Loucy (cell line): ENCODE measurements at regions not wholly inside any gene's neighbourhood (a gene's known extent, or its start where the extent isn't known, plus 50 kb on each side); places are given as distances from the start of the nearest gene placed in this dataset.

Experiments used
- H2AFZ ChIP-seq: fragments of 200-600 bp; sonication (generic); 2 replicates; pipeline ENCODE4 v1.6.0; 2016; ENCODE audit warnings: antibody characterized with exemption, mild to moderate bottlenecking, low read length, moderate library complexity
- H3F3A ChIP-seq: fragments of 200-600 bp; 2 replicates; pipeline ENCODE4 v1.6.0; 2016; ENCODE audit warnings: antibody characterized with exemption, low read depth, mild to moderate bottlenecking
- H3K27me3 ChIP-seq: fragments of 200-600 bp; sonication (generic); 2 replicates; pipeline ENCODE4 v1.6.1; 2014; ENCODE audit warnings: low read length, mild to moderate bottlenecking; ENCODE audit not compliant: insufficient read depth, poor library complexity, severe bottlenecking
- H3K36me3 ChIP-seq: fragments of 200-600 bp; sonication (generic); 2 replicates; pipeline ENCODE4 v1.6.1; 2016; ENCODE audit warnings: low read length; ENCODE audit not compliant: insufficient read depth
- H3K4me1 ChIP-seq: fragments of 200-600 bp; sonication (generic); 2 replicates; pipeline ENCODE4 v1.5.1; 2014; ENCODE audit warnings: low read length, mild to moderate bottlenecking; ENCODE audit not compliant: insufficient read depth, poor library complexity, severe bottlenecking
- H3K4me2 ChIP-seq: fragments of 200-600 bp; sonication (generic); 2 replicates; pipeline ENCODE4 v1.6.0; 2014; ENCODE audit warnings: antibody characterized with exemption, low read length, low read depth, mild to moderate bottlenecking; ENCODE audit not compliant: poor library complexity, severe bottlenecking
- H3K4me3 ChIP-seq: fragments of 200-600 bp; sonication (generic); 2 replicates; pipeline ENCODE4 v1.5.1; 2014; ENCODE audit warnings: low read length, mild to moderate bottlenecking, mixed read lengths; ENCODE audit not compliant: poor library complexity, severe bottlenecking
- H3K79me2 ChIP-seq: fragments of 200-600 bp; sonication (generic); 2 replicates; pipeline ENCODE4 v1.6.1; 2014; ENCODE audit warnings: low read length; ENCODE audit not compliant: insufficient read depth
- H3K9ac ChIP-seq: fragments of 200-600 bp; sonication (generic); 2 replicates; pipeline ENCODE4 v1.6.0; 2014; ENCODE audit warnings: mild to moderate bottlenecking, low read depth, low read length, moderate library complexity; ENCODE audit not compliant: poor library complexity, severe bottlenecking
- H3K9me2 ChIP-seq: fragments of 200-600 bp; sonication (generic); replicated peaks from 2 replicates; pipeline ENCODE4 v1.6.1; 2016; ENCODE audit warnings: low read depth, low read length, mixed read lengths
- H3K9me3 ChIP-seq: fragments of 200-600 bp; sonication (generic); 2 replicates; pipeline ENCODE4 v1.6.1; 2014; ENCODE audit warnings: mild to moderate bottlenecking, antibody characterized with exemption, low read length, low read depth; ENCODE audit not compliant: insufficient read depth
- H4K20me1 ChIP-seq: fragments of 200-600 bp; sonication (generic); 2 replicates; pipeline ENCODE4 v1.6.0; 2014; ENCODE audit warnings: antibody characterized with exemption, low read length, mild to moderate bottlenecking; ENCODE audit not compliant: insufficient read depth, poor library complexity, severe bottlenecking
- EZH2phosphoT487 ChIP-seq: fragments of 200-600 bp; IDR thresholded peaks from 2 replicates; pipeline ENCODE4 v1.6.1; 2018; ENCODE audit warnings: antibody characterized with exemption, mild to moderate bottlenecking, moderate library complexity, borderline replicate concordance
- TF ChIP-seq, protein P1 (sequence below): fragments of 200-600 bp; sonication (generic); conservative IDR thresholded peaks from 2 replicates; pipeline ENCODE4 v1.5.1; 2014; ENCODE audit warnings: mild to moderate bottlenecking, antibody characterized with exemption, low read length

DNA sequence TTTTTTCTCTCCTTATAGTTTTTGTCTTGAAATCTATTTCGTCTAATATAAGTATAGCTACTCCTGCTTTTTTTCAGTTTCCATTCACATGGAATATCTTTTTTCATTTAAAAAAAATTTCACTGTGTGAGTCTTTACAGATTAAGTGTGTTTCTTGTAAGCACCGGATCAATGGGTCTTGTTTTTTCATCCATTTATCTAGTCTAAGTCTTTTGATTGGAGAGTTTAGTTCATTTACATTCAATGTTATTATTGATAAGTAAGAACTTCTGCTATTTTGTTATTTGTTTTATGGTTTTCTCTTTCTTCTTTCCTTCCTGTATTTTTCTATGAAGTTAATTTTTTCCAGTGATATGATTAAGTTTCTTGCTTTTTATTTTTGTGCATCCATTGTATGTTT lies 216.7 kb upstream of the CNTNAP2 start:
- no peaks in the 10 kb centered on the region for H3K4me1 ChIP-seq
- no peak overlapping the region for H3K4me3 ChIP-seq
- no peaks in the 10 kb centered on the region for H4K20me1 ChIP-seq
- H3K9ac ChIP-seq = no peak overlapping the region
- no peak overlapping the region for H3K4me2 ChIP-seq
- H3K9me2 ChIP-seq = no peaks in the 10 kb centered on the region
- H3K36me3 ChIP-seq = no peaks in the 10 kb centered on the region
- no peaks in the 10 kb centered on the region for H3K79me2 ChIP-seq
- no peak overlapping the region for H2AFZ ChIP-seq
- H3F3A ChIP-seq = no peaks in the 10 kb centered on the region
- TF ChIP-seq EZH2phosphoT487 = no peak
- TF ChIP-seq, protein P1, sequence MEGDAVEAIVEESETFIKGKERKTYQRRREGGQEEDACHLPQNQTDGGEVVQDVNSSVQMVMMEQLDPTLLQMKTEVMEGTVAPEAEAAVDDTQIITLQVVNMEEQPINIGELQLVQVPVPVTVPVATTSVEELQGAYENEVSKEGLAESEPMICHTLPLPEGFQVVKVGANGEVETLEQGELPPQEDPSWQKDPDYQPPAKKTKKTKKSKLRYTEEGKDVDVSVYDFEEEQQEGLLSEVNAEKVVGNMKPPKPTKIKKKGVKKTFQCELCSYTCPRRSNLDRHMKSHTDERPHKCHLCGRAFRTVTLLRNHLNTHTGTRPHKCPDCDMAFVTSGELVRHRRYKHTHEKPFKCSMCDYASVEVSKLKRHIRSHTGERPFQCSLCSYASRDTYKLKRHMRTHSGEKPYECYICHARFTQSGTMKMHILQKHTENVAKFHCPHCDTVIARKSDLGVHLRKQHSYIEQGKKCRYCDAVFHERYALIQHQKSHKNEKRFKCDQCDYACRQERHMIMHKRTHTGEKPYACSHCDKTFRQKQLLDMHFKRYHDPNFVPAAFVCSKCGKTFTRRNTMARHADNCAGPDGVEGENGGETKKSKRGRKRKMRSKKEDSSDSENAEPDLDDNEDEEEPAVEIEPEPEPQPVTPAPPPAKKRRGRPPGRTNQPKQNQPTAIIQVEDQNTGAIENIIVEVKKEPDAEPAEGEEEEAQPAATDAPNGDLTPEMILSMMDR = no peak
- no peaks in the 10 kb centered on the region for H3K9me3 ChIP-seq
- H3K27me3 ChIP-seq = no peaks in the 10 kb centered on the region

DNA sequence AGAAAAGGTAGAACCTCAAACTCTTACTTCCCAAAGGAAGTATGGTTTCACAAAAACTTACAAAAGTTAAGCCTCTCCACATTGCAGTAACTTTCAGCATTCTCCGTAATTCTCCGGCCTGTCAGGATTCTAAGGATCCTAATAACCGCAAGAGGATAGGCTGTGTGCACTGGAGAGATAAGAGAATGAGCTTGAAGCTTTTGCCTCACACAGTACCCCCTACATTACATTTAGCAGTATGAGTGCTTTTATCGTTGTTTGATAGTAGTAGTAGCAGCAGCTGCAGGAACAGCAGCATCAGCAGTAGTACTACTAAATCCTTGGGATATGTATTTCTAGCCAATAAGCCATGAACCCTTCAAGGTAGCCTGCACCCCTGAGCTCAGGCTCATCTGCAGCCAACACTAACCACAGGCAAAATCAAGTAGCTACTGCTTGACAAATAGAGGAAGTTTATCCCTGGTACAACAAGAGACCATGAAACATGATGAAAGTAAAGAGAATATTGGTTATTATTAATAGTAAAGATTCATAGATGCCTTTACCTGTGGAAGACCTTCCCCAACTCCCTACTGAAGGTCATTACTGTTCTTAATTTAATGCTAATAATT lies 222.6 kb upstream of the CNTNAP2 start:
- H3K79me2 ChIP-seq = no peaks in the 10 kb centered on the region
- H3K4me2 ChIP-seq = no peak overlapping the region
- no peaks in the 10 kb centered on the region for H3K9me3 ChIP-seq
- H3K9me2 ChIP-seq = no peaks in the 10 kb centered on the region
- H3K36me3 ChIP-seq = no peaks in the 10 kb centered on the region
- H3F3A ChIP-seq = no peaks in the 10 kb centered on the region
- H2AFZ ChIP-seq = no peak overlapping the region
- no peaks in the 10 kb centered on the region for H3K27me3 ChIP-seq
- H3K4me1 ChIP-seq = no peaks in the 10 kb centered on the region
- no peaks in the 10 kb centered on the region for H4K20me1 ChIP-seq
- no peak overlapping the region for H3K4me3 ChIP-seq
- H3K9ac ChIP-seq = no peak overlapping the region
- no peak for TF ChIP-seq EZH2phosphoT487
- TF ChIP-seq, protein P1 = no peak

DNA sequence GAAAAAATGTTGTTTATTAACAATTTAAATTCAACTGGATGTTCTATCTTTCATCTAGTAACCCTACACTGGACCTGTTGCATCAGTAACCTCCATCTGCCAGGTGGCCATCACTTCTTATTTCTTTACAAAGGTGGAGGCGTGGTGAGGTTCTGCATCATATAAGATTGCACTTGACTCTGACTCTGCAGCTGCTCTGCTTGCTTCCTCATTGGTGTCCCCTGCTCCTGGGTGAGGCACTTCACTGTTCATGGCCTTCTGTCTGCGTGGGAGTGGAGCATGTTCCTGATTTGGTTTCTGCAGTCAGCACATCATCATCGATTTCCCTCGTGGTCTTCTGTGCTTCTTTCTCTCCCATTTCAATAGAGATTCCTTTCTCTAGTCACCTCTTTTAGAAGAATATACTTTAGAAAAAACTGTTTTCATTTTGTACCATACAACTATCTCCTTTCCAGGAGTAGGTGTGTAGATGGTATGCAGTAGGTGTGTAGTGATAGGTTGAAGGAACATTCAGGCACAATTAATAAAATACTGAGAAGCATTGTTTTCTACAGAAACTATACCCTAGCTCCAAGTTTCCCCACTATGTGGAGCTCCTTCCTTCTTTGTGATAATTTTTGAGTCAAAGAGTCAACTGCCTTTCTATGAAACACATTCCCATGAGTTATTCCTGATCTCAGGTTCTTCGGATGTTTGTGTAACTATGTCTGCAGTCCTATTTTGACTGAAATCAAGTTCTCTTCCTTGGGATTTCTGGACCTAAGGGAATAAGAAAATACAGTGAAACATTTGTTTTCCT lies 231.7 kb upstream of the CNTNAP2 start:
- H3K4me3 ChIP-seq = no peak overlapping the region
- H3K4me1 ChIP-seq = no peaks in the 10 kb centered on the region
- no peak overlapping the region for H2AFZ ChIP-seq
- H3K27me3 ChIP-seq = no peaks in the 10 kb centered on the region
- no peaks in the 10 kb centered on the region for H4K20me1 ChIP-seq
- no peak overlapping the region for H3K4me2 ChIP-seq
- H3K9me3 ChIP-seq = no peaks in the 10 kb centered on the region
- TF ChIP-seq EZH2phosphoT487 = no peak
- TF ChIP-seq, protein P1 = no peak
- no peaks in the 10 kb centered on the region for H3F3A ChIP-seq
- no peaks in the 10 kb centered on the region for H3K36me3 ChIP-seq
- no peaks in the 10 kb centered on the region for H3K9me2 ChIP-seq
- H3K79me2 ChIP-seq = no peaks in the 10 kb centered on the region
- H3K9ac ChIP-seq = no peak overlapping the region
